ENCODE measurements at regions not wholly inside any gene's neighbourhood (a gene's known extent, or its start where the extent isn't known, plus 50 kb on each side); places are given as distances from the start of the nearest gene placed in this dataset.

DNA sequence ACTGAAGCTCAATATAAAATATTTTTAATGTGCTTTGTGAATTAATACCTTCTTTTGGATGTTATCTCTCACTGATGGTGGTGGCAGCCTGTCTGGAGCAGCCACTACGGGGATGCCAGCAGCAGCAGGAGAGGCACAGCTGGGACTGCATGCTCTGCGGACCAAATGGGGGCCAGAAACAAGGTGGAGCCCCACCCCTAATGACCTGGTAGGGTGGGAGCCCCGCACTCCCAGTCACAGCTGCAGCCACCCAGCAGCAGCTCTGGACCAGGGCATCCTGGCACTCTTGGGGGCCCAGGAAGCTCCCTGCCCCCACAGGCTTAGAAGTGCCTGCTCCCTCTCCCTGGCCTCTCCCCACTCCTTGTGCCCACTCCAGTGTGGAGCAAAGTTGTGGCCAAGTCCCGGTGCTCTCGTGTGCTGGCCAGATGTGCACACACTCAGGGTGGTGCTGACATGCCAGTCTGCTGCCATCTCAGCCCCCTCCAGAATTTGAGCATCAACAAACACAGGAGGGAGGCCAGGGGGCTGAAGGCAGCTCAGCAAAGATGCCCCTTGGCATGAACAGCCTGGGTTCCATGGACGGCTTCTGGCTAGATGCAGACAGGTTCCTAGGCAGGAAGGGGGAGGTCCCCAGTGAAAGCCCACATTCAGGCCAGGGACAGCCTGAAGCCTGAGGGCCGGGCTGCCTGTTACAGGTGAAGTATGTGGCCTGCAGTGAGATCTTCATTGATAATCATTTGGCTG lies 696.7 kb upstream of the SLITRK5 start:
- no peak for DNase-seq

DNA sequence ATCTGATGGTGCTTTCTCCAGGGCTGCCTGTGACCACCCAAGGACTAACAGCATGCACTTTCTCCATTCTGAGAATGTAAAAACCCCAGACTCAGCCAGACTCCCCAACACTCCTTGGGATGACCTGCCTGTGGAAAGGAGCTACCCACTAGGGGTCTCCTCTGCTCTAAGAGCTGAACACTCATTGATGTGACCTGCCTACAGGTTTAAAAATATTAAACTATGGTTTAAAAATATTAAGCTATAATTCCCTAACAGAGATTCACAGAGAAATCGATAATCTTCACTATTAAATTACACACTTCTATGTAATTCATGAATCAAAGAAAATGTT lies 696.2 kb upstream of the SLITRK5 start:
- DNase-seq: no peak

DNA sequence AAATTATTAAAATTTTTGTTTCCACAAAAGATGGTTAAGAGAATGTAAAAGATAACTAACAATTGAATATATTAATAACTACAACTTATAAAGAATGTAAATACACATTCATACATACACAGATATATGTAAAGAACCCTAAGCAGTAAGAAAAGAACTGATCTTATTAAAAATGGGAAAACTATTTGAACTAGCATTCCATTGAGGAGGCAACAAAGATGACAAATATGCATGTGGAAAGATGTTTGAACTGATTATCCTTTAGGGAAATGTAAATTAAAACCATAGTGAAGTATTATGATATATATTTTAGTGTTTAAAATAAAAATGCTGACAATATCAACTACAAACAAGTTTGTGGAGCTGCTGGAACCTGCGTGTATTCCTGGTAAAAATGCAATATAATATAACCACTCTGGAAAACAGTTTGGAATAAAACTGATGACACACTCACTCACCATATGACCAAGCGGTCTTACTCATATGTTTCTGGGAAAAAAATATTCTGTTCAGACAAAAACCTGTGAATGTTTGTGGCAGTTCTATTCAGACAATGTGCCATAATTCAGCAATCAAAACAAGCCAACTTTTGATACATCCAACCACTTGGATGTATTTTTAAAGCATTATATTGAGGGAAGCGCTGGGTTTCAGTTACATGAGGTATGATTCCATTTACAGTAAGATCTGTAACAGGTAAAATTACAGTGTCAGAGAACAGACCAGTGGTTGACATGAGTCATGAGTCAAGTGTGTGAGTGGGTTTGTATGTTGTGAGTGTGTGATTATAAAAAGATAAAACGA lies 694.4 kb upstream of the SLITRK5 start:
- DNase-seq: no peak

DNA sequence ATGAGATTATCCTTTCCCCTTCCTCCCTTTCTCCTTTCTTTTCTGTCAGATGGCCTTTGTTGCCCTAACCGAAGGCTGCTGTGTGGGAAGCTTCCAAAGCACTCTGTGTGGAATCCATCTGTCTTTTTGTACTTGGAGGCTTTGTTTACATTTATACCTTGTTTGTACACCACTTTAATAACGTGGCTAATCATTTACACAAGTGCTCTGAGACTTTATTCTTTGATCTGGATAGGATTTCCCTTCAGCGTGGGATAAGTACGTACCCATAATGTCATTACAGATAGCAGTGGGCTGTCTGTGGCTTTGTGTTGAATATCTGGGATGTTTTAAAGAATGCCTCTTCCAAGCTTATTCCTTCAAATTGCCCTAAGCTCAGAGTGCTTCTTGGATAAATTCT lies 684.7 kb upstream of the SLITRK5 start:
- DNase-seq: no peak

DNA sequence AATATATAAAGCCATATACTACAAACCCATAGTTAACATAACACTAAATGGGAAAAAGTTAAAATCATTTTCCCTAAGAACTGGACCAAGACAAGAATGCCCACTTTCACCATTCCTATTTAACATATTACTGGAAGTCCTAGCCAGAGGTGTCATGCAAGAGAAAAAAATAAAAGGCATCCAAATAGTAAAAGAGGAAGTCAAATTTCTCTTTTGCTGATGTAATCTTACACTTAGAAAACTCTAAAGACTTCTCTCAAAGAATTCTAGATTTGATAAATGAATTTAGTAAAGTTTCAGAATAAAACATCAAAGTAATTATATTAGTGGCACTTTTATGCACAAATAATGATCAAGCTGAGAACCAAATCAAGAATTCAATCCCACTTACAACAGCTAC lies 678.9 kb upstream of the SLITRK5 start:
- no peak for DNase-seq

DNA sequence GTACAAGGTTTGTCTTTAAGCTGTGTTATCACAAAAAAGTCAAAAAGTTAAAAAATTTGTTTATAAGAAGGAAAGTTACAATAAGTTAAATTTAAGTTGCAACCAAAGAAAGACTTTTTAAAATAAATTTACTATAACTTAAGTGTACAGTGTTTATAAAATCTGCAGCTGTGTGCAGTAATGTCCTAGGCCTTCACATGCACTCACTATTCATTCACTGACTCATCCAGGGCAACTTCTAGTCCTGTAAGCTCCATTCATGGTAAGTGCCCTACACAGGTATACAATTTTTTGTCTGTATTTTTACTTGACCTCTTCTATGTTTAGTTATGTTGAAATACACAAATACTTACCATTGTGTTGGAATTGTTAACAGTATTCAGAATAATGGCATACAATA lies 667.9 kb upstream of the SLITRK5 start:
- no peak for DNase-seq

DNA sequence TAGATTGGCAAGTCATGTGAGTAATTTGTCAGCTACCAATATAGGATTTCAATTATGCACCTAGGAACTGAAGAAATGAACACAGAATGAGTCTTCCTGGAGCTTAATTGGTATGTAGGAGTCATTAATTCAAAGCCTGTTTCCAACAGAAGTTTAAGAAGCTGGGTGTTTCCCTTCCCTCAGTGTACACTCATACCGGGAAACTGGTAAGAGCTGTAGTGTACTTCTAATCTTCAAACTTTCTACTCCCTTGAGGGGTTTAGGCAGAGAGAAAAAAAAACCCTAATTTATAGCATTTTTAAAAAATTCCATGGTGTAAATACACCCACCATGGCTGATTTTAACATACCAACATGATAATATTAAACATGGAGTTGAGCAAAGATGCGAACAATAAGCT lies 665.7 kb upstream of the SLITRK5 start:
- DNase-seq: no peak

DNA sequence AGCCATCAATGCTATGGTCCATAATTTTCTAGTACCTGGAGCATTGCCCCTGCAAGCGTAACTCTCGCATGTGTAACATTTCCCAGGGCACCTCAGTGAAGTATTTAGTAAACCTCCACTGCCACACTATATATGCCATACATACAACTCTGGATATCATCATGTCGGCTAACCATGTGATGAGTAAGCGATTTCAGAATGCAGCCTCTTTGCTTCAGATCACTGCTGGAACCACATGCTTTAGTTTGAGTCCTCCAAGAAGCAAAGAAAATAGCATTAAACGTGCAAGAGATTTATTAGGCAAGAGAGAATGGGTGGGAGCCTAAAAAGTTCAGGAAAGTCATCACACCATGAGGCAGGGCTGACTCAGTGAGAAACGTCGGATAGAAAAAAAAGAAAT lies 635.6 kb upstream of the SLITRK5 start:
- DNase-seq: no peak

DNA sequence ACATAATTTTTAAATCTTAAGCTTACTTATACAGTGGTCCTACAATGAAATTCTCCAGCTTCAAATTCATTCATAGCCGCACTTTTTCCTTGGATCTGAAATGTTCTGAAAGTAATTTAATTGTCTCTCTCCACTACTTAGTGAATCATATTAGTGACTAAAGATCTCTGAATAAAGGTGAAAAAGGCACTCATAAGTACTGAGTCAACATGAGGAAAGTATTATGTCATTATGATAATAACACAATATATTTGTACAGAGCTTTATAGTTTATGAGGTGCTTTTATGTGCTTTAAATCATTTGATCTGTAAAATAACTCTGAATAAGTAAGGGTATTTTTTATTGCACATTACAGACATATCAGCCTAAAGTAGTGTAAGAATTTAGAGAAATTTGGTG lies 628.2 kb upstream of the SLITRK5 start:
- no peak for DNase-seq

DNA sequence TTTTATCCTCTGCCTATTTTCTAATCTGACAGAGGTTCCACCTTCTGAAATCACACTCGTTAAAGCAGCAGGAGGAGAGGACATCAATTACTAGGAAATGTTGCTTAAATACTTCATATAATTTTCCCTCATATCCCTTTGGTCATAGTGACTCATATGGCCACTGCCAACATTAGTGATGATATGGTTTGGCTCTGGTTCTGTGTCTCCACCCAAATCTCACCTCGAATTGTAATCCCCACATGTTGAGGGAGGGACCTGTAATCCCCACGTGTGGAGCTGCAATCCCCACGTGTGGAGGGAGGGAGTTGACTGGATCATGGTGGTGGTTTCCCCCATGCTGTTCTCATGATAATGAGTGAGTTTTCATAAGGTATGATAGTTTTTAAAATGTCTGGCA lies 618.4 kb upstream of the SLITRK5 start:
- no peak for DNase-seq

DNA sequence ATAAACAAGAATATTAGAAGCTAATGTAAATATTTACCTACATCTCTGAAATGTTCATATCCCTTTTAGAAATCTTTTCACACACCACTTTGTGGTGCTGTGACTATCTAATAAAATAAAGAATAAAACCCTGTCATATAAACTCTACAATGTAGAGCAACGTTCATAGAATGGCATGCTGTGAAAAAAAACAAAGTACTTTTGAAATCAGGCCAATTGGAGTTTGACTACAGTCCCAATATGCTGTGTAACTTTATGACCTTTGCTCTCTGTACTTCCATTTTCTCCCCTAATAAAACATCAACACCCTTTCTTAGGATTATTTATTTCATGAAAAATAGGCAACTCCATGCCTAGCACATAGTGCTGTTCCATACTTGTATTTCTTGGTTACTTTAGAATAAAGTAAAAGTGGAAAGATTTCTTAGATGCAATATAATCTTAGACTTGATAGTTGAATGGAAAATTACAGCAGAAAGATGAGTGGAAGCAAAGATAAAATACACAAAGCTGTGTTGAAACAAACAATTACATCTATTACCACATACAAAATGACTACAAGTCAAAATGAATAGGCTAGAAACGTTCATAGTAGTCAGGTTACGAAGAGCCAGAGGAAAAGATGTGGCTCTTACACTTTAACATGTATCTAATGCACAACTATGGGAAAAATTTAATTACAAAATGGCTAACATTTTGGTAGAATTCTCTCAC lies 613.2 kb upstream of the SLITRK5 start:
- DNase-seq: no peak

DNA sequence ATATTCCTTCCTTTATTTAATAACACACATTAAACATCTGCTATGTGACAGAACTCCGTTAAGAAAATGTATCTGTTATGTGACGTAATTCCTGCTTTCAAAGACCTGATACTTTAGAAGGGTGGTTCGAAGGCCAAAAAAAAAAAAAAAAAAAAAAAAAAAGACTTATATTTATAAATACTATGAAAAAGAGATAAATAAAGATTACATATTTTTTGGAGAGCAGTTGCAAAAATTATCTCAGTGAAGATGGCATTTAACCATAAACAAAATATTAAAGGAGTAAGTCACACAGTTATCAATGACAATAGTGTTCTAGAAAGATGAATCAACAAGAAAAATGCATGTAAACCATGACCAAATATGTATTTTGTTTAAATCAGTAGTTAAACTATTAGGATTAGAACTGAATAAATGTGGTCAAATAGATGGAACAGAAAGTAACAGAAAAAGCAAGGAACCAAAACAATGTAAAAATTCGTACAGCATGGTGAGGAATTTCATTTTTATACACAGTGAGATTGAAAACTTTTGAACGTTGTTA lies 612.3 kb upstream of the SLITRK5 start:
- no peak for DNase-seq

DNA sequence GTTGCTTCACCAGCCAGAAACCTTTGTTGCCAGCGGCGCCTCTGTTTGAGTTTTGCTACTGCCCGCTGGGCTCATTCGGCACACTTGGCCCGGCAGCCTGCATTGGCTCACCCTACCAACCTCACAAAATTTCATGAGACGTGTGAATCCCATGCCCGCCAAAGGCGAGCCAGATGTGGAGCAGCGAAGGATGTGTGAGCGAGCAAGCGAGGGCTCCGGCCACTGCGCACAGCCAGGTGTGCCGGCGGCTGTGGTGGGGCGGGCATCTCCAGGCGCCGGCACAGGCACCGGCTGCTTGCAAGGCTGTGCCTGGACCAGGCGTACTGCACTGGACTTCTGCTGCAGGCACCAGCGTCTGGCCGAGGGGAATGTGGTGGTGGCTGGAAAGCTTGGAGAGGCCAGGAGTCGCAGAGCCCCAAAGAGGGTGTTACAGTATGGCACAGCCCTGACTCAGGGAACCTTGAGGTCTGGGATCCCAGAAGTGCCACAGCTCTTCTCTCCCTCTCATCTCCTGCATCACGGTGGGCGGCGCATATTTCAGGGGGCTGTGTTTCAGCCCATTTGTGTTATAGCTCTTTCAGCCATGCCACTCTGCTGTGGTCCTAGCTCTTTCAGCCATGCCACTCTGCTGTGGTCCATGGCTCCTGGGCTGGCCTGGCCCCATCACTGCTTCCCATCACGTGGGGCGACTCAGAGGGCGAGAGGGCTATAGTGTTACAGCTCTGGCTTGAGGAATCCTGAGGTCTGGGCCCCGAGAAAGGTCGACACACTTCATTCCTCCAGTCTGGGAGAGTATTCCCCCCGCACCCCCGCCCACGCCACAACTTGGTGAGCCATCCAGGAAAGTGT lies 592.0 kb upstream of the SLITRK5 start:
- no peak for DNase-seq

DNA sequence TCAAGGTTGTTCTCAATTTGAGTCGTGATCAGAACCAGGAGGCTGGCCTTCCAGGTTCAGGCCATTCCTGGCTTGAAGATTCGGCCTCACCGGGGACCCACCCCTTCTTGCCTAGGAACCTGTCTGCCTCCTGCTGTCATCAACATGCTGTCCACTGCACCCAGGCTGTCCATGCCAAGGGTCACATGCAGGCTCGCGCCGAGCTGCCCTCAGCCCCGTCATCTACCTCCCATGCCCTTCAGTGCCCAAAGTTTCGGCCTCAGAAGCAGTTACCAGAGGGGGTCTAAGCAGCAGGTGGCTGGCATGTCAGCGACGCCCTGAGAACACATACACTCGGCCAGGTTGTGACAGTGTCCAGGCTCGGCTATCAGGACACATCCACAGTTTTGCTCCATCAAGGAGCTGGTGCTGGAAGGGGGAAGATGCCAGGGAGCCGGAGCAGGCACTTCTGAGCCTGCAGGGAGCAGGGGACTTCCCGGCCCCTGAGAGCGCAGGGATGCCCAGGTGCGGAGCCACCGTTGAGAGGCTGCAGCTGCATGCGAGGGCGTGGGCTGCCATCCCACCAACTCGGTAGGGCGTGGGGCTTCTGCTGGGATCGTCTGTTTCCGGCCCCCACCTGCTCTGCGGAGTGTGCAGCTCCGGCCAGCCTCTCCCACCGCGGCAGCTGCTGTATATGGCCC lies 590.9 kb upstream of the SLITRK5 start:
- DNase-seq: no peak

DNA sequence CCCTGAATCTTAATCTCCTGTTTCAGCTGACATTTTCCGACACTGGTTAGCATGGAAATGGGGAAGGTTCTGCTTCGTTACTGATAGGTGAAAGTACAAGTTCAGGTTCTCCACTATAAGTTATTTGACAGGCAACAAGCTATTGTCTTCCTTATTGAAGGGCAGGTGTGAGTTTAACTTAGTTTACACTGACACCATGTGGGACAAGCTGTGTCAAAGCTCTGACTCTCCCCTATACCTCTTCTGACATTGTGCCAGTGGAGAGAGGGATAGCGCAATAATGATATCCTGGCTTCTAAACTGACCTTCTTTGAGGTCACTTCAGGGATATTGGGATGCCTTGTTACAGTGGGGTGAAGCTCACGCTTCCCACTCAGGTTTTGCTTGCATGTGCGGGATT lies 587.0 kb upstream of the SLITRK5 start:
- DNase-seq: no peak

DNA sequence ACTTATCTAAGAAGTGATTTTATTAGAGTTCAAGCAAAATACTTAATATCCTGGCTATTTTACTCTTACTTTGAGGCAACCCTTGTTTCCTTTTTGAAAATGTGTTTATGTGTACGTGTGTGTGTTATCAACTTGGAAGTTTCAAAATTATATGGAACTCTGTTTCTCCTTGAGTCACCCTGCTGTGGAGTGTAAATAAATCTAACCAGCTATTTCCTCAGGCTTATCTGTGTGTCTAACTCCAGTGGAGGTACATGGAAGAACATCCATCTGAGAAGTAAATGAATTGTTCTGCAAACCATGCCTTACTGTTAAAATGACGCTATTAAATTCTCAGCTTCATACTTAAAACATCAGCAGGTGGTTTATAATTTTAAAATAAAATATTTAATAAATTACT lies 583.4 kb upstream of the SLITRK5 start:
- DNase-seq: no peak

DNA sequence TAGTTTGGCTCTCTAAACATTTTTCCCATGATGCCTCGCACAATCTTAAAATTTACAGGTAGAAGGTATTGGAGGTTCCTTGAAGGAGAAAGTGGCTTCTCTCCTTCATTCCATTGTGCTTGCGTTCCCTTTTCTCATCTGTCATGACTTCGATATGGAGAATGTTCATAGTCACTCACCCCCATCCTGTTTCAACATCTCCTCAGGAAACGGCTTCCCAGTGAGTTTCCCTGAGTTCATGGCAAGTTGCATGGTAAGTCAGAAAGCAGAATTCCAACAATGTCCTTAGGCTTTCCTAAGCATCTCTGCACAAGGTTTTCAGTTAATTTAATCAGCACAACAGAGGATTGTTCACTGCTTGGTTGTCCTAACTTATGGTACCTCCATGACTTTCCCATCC lies 581.8 kb upstream of the SLITRK5 start:
- no peak for DNase-seq

DNA sequence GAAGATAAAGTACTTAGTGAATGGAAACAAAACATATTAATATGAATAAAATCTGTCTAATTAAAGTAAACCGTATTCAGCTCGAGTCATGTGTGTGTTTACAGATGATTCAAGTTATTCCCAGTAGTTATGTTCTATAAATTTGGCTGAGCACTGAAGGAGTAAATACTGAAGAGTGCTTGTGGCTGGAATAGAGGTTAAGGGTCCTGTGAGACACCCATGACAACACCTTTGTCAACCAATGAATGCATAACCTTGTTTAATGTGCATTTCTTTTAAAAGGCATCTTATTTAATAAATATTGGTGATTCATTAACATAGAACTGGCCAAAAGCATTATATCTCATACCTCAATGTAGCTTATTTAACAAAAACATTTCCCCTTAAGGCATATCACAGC lies 577.8 kb upstream of the SLITRK5 start:
- no peak for DNase-seq

DNA sequence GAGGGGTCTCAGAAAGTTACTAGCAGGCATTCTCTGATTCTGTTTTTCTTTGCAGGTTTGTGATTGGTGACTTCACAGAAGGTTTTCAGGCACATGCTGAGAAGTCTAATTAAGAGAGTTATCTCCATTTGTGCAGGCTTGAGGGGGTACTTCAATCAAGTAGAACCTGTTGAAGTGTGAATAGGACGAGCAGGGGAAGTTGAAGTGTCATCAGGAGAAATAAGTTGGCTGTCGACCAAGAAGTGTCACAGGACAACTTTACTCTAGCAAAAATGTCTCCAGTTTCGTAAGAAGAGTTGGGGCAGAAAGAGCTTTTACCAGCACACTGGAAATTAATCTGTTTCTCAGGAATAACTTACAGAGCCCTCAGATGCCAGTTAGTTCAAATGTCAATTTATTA lies 576.5 kb upstream of the SLITRK5 start:
- no peak for DNase-seq

DNA sequence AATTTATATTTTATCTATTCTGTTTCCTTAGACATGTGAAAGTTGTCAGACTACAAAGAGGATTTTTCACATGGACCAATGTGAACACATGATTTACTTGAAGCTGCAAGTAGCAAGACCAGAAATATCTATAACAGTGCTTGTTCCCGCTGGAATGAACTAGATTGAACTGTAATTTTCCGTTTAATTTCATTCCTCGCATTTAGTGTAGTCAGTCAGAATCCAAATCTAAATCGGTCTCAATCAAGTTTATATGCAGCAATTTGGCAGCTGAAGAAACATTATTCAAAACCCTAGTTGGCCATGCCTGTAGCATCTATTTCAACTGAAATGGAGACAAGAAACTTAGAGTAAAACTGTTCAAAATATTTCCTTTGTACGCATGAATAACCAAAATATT lies 570.7 kb upstream of the SLITRK5 start:
- no peak for DNase-seq

DNA sequence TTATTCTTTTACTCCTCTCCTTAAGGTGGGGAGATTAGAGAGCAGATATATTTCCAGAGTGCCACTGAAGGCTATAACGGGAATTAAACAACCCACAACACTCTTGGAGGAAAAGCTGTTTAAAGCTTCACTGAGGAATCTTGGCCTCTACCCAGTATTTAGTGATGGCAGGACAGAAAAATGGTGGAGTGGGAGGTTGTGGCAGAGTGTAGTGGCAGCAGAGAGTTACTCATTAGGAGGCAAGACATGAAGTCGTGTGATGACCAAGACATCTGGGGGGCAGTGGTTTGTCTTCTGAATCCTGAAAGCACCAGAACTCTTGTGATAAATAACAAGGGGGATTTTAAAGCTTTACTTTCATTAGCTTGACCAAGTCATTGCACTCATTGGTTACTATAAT lies 563.5 kb upstream of the SLITRK5 start:
- no peak for DNase-seq

DNA sequence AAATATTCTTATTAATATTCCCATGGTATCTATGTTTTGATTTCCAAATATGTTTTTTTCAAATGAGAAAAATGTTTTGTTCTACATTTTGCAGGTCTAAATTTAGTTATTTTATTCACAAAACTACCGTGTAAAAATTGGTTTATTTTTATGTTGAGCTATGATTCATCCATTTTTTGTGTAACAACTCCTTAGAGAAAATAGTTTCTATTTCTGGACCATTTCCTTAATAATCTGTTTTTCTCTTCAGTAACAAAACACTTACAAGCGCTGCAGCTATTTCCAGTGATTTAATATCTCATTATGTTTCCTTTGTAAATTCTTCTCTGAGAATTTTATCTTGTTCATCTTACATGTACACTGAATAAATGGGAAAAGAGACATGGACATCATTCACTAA lies 550.7 kb upstream of the SLITRK5 start:
- DNase-seq: no peak

Data from CD4-positive, alpha-beta T cell treated with Interleukin-17A for 1 hour (primary cell).